Spleen (tissue), 11 donors: ENCODE measurements at regions not wholly inside any gene's neighbourhood (a gene's known extent, or its start where the extent isn't known, plus 50 kb on each side); places are given as distances from the start of the nearest gene placed in this dataset.
"Not testable (repeated sequence)": the region's sequence is repeated elsewhere in the genome, so short reads cannot be mapped to it uniquely, and the experiment has no call there.

ENCODE experiments used
- DNase-seq: peaks from one replicate; pipeline ENCODE4 v3.0.0-alpha.2; 2020
- H3K27ac ChIP-seq, 8 donors: fragments of 200-600 bp; sonication (generic) in 7 of 8; 1 replicate in 4 of 8; 2 replicates in 4 of 8; pipeline versions ENCODE4 v1.5.0 to v1.8.0; 2016 to 2021; ENCODE audit warnings: inconsistent platforms in 4 of 8, mild to moderate bottlenecking in 4 of 8, moderate library complexity in 1 of 8
- H3K27me3 ChIP-seq, 7 donors: fragments of 200-600 bp; sonication (generic) in 6 of 7; replicated peaks in 1 of 7; 1 replicate in 4 of 7; 2 replicates in 3 of 7; pipeline versions ENCODE4 v1.5.0 to v1.8.0; 2016 to 2021; ENCODE audit warnings: inconsistent platforms in 3 of 7, mild to moderate bottlenecking in 1 of 7
- H3K36me3 ChIP-seq, 6 donors: fragments of 200-600 bp; sonication (generic) in 5 of 6; 1 replicate in 4 of 6; 2 replicates in 2 of 6; pipeline versions ENCODE4 v1.5.0 to v1.8.0; 2016 to 2021; ENCODE audit warnings: inconsistent platforms in 2 of 6
- H3K4me1 ChIP-seq, 6 donors: fragments of 200-600 bp; sonication (generic) in 5 of 6; 1 replicate in 3 of 6; 2 replicates in 3 of 6; pipeline versions ENCODE4 v1.5.0 to v1.8.0; 2016 to 2021; ENCODE audit warnings: inconsistent platforms in 3 of 6
- H3K4me3 ChIP-seq, 8 donors: fragments of 200-600 bp; sonication (generic) in 7 of 8; 1 replicate in 4 of 8; 2 replicates in 4 of 8; pipeline versions ENCODE4 v1.5.0 to v1.8.0; 2016 to 2021; ENCODE audit warnings: inconsistent platforms in 4 of 8, mild to moderate bottlenecking in 4 of 8, moderate library complexity in 2 of 8
- H3K9me3 ChIP-seq, 8 donors: fragments of 200-600 bp; sonication (generic) in 7 of 8; 1 replicate in 4 of 8; 2 replicates in 4 of 8; pipeline versions ENCODE4 v1.5.0 to v1.8.0; 2016 to 2021; ENCODE audit warnings: inconsistent platforms in 4 of 8
- CTCF ChIP-seq, 11 experiments: fragments of 200-600 bp in 7 of 11; fragments of 450-650 bp in 4 of 11; sonication (generic) in 4 of 11; IDR thresholded peaks in 8 of 11; conservative IDR thresholded peaks in 3 of 11; 1 replicate in 7 of 11; 2 replicates in 4 of 11; pipeline versions ENCODE4 v1.4.0 to v1.8.0; 2016 to 2021; ENCODE audit warnings: antibody characterized with exemption in 11 of 11, inconsistent platforms in 4 of 11, mild to moderate bottlenecking in 1 of 11
- POLR2A ChIP-seq, 3 donors: fragments of 450-650 bp; IDR thresholded peaks; one replicate each; pipeline ENCODE4 v1.5.1; 2017; ENCODE audit warnings: antibody characterized with exemption in 3 of 3, mild to moderate bottlenecking in 1 of 3
- POLR2AphosphoS5 ChIP-seq, 3 donors: sonication (generic); formaldehyde crosslinking; IDR thresholded peaks; one replicate each; pipeline ENCODE4 v1.5.1; 2017; ENCODE audit warnings: antibody characterized with exemption in 3 of 3
- whole genome bisulfite sequencing, 5 donors: extraction: QIAGEN DNeasy Blood & Tissue Kit in 3 of 5; methylation state at CpG; one replicate each; pipeline versions ENCODE4 v1.1.5 to v1.1.7; 2013 to 2018; 5-methylcytosine and 5-hydroxymethylcytosine counted together
- intact Hi-C: fragments of 100-400 bp; cut with DNase I; formaldehyde crosslinking; loops from one replicate; pipeline ENCODE4 v1.15.0; 2023; ENCODE audit warnings: low total_unique reads
- donor health status: healthy with polysubstance abuse.
- donor health status: DM: no; HTN: no; CAD: no; lungs with moderate emphysema.
- donor health status: DM: no; HTN: no; CAD: no.
- donor health status: Bipolar disorder and iron deficiency.
- donor health status: healthy.
- donor health status: DM: no; HTN: no; CAD: no.
- donor health status: DM: yes; HTN: yes; CAD: no.

- Histone ChIP-seq H3K4me1 (peaks cover 0 to 12% (median 6%) of the 10 kb centered on the region in 6 donors), H3K9me3 (peaks cover 0 to 12% (median 8%) of the 10 kb centered on the region in 8 donors), H3K36me3 (no peaks in the 10 kb centered on the region), H3K27me3 (no peaks in the 10 kb centered on the region), H3K27ac (peak overlapping the region in 7 of 8 donors; percentile 65 to 81 (median 68)), H3K4me3 (peak overlapping the region in 1 of 8 donors; percentile 24)
- intact Hi-C loops = no loop called here
- DNase-seq = no peak
- TF ChIP-seq CTCF (IDR thresholded peaks at IDR 0.05 in 8 of 11, conservative IDR thresholded peaks at IDR 0.05 in 3 of 11) (no peak), POLR2AphosphoS5 (IDR thresholded peaks at IDR 0.05) (no peak)
- WGBS, 5 donors = 11 to 35% (median 33%) methylated on average over 1 of the region's 1 CpG
Measured at GRCh38 chr6:149140910-149141290, 176.6 kb upstream of the TAB2 start.

GRCh38 chr6:149142924-149143429 lies 174.5 kb upstream of the TAB2 start:
- 76 to 99% (median 95%) methylated on average over 2 of the region's 2 CpGs for WGBS, 5 donors
- Histone ChIP-seq H3K27ac (no peak overlapping the region), H3K27me3 (no peaks in the 10 kb centered on the region), H3K4me1 (peaks cover 0 to 24% (median 8%) of the 10 kb centered on the region in 6 donors), H3K4me3 (no peak overlapping the region), H3K9me3 (peaks cover 0 to 12% (median 8%) of the 10 kb centered on the region in 8 donors), H3K36me3 (no peaks in the 10 kb centered on the region)
- TF ChIP-seq POLR2A (IDR thresholded peaks at IDR 0.05) (no peak), POLR2AphosphoS5 (IDR thresholded peaks at IDR 0.05) (no peak), CTCF (IDR thresholded peaks at IDR 0.05 in 8 of 11, conservative IDR thresholded peaks at IDR 0.05 in 3 of 11) (no peak)
- no peak for DNase-seq
- intact Hi-C loops = no loop called here

GRCh38 chr6:149145800-149146199 lies 171.7 kb upstream of the TAB2 start:
- H3K4me1 ChIP-seq = peaks cover 0 to 19% (median 4%) of the 10 kb centered on the region in 6 donors
- DNase-seq, H3K27me3 ChIP-seq, H3K36me3 ChIP-seq, intact Hi-C loops, H3K27ac ChIP-seq, H3K4me3 ChIP-seq: not testable (repeated sequence)
- H3K9me3 ChIP-seq = peaks cover 0 to 12% (median 8%) of the 10 kb centered on the region in 8 donors

GRCh38 chr6:149147195-149147594 lies 170.3 kb upstream of the TAB2 start:
- 39 to 69% (median 44%) methylated on average over 3 of the region's 3 CpGs for WGBS, 5 donors
- no peak overlapping the region for H3K4me3 ChIP-seq
- intact Hi-C loops = no loop called here

More at GRCh38 chr6:149147195-149147594, 170.3 kb upstream of the TAB2 start:
- Histone ChIP-seq H3K36me3 (no peaks in the 10 kb centered on the region), H3K4me1 (peaks cover 0 to 19% (median 3%) of the 10 kb centered on the region in 6 donors), H3K9me3 (peaks cover 0 to 11% (median 8%) of the 10 kb centered on the region in 8 donors), H3K27ac (peak overlapping the region in 2 of 8 donors; percentile 19 to 63), H3K27me3 (no peaks in the 10 kb centered on the region)
- DNase-seq = no peak
- TF ChIP-seq POLR2A (IDR thresholded peaks at IDR 0.05) = no peak
- no peak for TF ChIP-seq CTCF (IDR thresholded peaks at IDR 0.05 in 8 of 11, conservative IDR thresholded peaks at IDR 0.05 in 3 of 11)
- no peak for TF ChIP-seq POLR2AphosphoS5 (IDR thresholded peaks at IDR 0.05)
